T-helper 2 cell treated with Interferon-gamma antibody and Interleukin-4, amounts not matched to agents 100 ng/mL and 5 ng/mL, for 36 hours (primary cell): ENCODE measurements at regions not wholly inside any gene's neighbourhood (a gene's known extent, or its start where the extent isn't known, plus 50 kb on each side); places are given as distances from the start of the nearest gene placed in this dataset.
"Not testable (repeated sequence)": the region's sequence is repeated elsewhere in the genome, so short reads cannot be mapped to it uniquely, and the experiment has no call there.

Source experiments
- intact Hi-C: fragments of 100-400 bp; cut with micrococcal nuclease; formaldehyde crosslinking; loops from one replicate; pipeline ENCODE4 v1.15.1; 2023

- intact Hi-C loops: no loop called here
Observed at GRCh38 chr7:17436126-17436525, 137.7 kb downstream of the AHR start.

- intact Hi-C loops: no loop called here
Observed at GRCh38 chr7:17437586-17437985, 139.1 kb downstream of the AHR start.

GRCh38 chr7:17440025-17440784 lies 141.8 kb downstream of the AHR start:
- intact Hi-C loops: not testable (repeated sequence)

GRCh38 chr7:17440831-17441230 lies 142.4 kb downstream of the AHR start:
- intact Hi-C loops: no loop called here

GRCh38 chr7:17441557-17441956 lies 143.1 kb downstream of the AHR start:
- intact Hi-C loops: no loop called here

GRCh38 chr7:17444151-17444550 lies 145.7 kb downstream of the AHR start:
- intact Hi-C loops: no loop called here

- intact Hi-C loops: no loop called here
Observed at GRCh38 chr7:17444673-17445072, 146.2 kb downstream of the AHR start.

- intact Hi-C loops: no loop called here
Observed at GRCh38 chr7:17446340-17446739, 147.9 kb downstream of the AHR start.

- intact Hi-C loops: no loop called here
Observed at GRCh38 chr7:17447728-17448478, 149.5 kb downstream of the AHR start.

- intact Hi-C loops: no loop called here
Observed at GRCh38 chr7:17448479-17449423, 150.3 kb downstream of the AHR start.

- intact Hi-C loops: no loop called here
Observed at GRCh38 chr7:17456541-17456940, 158.1 kb downstream of the AHR start.

GRCh38 chr7:17460001-17460400 lies 161.5 kb downstream of the AHR start:
- intact Hi-C loops: no loop called here

- intact Hi-C loops: no loop called here
Observed at GRCh38 chr7:17460665-17461064, 162.2 kb downstream of the AHR start.

- intact Hi-C loops: no loop called here
Observed at GRCh38 chr7:17462131-17462631, 163.7 kb downstream of the AHR start.

- intact Hi-C loops: no loop called here
Observed at GRCh38 chr7:17463511-17464085, 165.1 kb downstream of the AHR start.

GRCh38 chr7:17466216-17466615 lies 167.8 kb downstream of the AHR start:
- intact Hi-C loops: no loop called here

GRCh38 chr7:17467386-17467945 lies 169.0 kb downstream of the AHR start:
- intact Hi-C loops: no loop called here

GRCh38 chr7:17471325-17471724 lies 172.9 kb downstream of the AHR start:
- intact Hi-C loops: no loop called here

- intact Hi-C loops: no loop called here
Observed at GRCh38 chr7:17472518-17472917, 174.1 kb downstream of the AHR start.

GRCh38 chr7:17472939-17473338 lies 174.5 kb downstream of the AHR start:
- intact Hi-C loops: no loop called here
